ENCODE measurements at regions not wholly inside any gene's neighbourhood (a gene's known extent, or its start where the extent isn't known, plus 50 kb on each side); places are given as distances from the start of the nearest gene placed in this dataset.

GRCh38 chr6:100171533-100172321, 177.7 kb upstream of the MCHR2 start:
- no peak for TF ChIP-seq ZNF274 (IDR thresholded peaks at IDR 0.05; ENCODE audit: low read depth, low read length)
- H3K4me3 ChIP-seq (ENCODE audit: low read length) = no peak overlapping the region

GRCh38 chr6:100168148-100168547, 174.1 kb upstream of the MCHR2 start:
- no peak for TF ChIP-seq ZNF274 (IDR thresholded peaks at IDR 0.05; ENCODE audit: low read depth, low read length)
- no peak overlapping the region for H3K4me3 ChIP-seq (ENCODE audit: low read length)

- no peak overlapping the region for H3K4me3 ChIP-seq (ENCODE audit: low read length)
- no peak for TF ChIP-seq ZNF274 (IDR thresholded peaks at IDR 0.05; ENCODE audit: low read depth, low read length)
Observed at GRCh38 chr6:100167585-100167984, 173.6 kb upstream of the MCHR2 start.

GRCh38 chr6:100166956-100167355, 172.9 kb upstream of the MCHR2 start:
- TF ChIP-seq ZNF274 (IDR thresholded peaks at IDR 0.05; ENCODE audit: low read depth, low read length) = no peak
- H3K4me3 ChIP-seq (ENCODE audit: low read length) = no peak overlapping the region

GRCh38 chr6:100165442-100165841, 171.4 kb upstream of the MCHR2 start:
- H3K4me3 ChIP-seq (ENCODE audit: low read length) = no peak overlapping the region
- TF ChIP-seq ZNF274 (IDR thresholded peaks at IDR 0.05; ENCODE audit: low read depth, low read length) = no peak

GRCh38 chr6:100163035-100163434, 169.0 kb upstream of the MCHR2 start:
- no peak overlapping the region for H3K4me3 ChIP-seq (ENCODE audit: low read length)
- no peak for TF ChIP-seq ZNF274 (IDR thresholded peaks at IDR 0.05; ENCODE audit: low read depth, low read length)

GRCh38 chr6:100161782-100162365, 167.9 kb upstream of the MCHR2 start:
- no peak for TF ChIP-seq ZNF274 (IDR thresholded peaks at IDR 0.05; ENCODE audit: low read depth, low read length)

GRCh38 chr6:100160930-100161329, 166.9 kb upstream of the MCHR2 start:
- no peak overlapping the region for H3K4me3 ChIP-seq (ENCODE audit: low read length)
- TF ChIP-seq ZNF274 (IDR thresholded peaks at IDR 0.05; ENCODE audit: low read depth, low read length) = no peak

More at GRCh38 chr6:100161782-100162365, 167.9 kb upstream of the MCHR2 start:
- H3K4me3 ChIP-seq (ENCODE audit: low read length) = no peak overlapping the region

GRCh38 chr6:100155141-100155540, 161.1 kb upstream of the MCHR2 start:
- TF ChIP-seq ZNF274 (IDR thresholded peaks at IDR 0.05; ENCODE audit: low read depth, low read length) = no peak
- H3K4me3 ChIP-seq (ENCODE audit: low read length) = no peak overlapping the region

- H3K4me3 ChIP-seq (ENCODE audit: low read length) = no peak overlapping the region
- TF ChIP-seq ZNF274 (IDR thresholded peaks at IDR 0.05; ENCODE audit: low read depth, low read length) = no peak
Observed at GRCh38 chr6:100153636-100154275, 159.7 kb upstream of the MCHR2 start.

GRCh38 chr6:100152201-100152600, 158.2 kb upstream of the MCHR2 start:
- TF ChIP-seq ZNF274 (IDR thresholded peaks at IDR 0.05; ENCODE audit: low read depth, low read length) = no peak
- no peak overlapping the region for H3K4me3 ChIP-seq (ENCODE audit: low read length)

- no peak for TF ChIP-seq ZNF274 (IDR thresholded peaks at IDR 0.05; ENCODE audit: low read depth, low read length)
- H3K4me3 ChIP-seq (ENCODE audit: low read length) = no peak overlapping the region
Observed at GRCh38 chr6:100144991-100145390, 151.0 kb upstream of the MCHR2 start.

GRCh38 chr6:100138346-100139022, 144.5 kb upstream of the MCHR2 start:
- TF ChIP-seq ZNF274 (IDR thresholded peaks at IDR 0.05; ENCODE audit: low read depth, low read length) = no peak
- no peak overlapping the region for H3K4me3 ChIP-seq (ENCODE audit: low read length)

GRCh38 chr6:100137759-100138158, 143.7 kb upstream of the MCHR2 start:
- no peak for TF ChIP-seq ZNF274 (IDR thresholded peaks at IDR 0.05; ENCODE audit: low read depth, low read length)
- H3K4me3 ChIP-seq (ENCODE audit: low read length) = no peak overlapping the region
